GM19467 (cell line): ENCODE measurements at regions not wholly inside any gene's neighbourhood (a gene's known extent, or its start where the extent isn't known, plus 50 kb on each side); places are given as distances from the start of the nearest gene placed in this dataset.
"Not testable (repeated sequence)": the region's sequence is repeated elsewhere in the genome, so short reads cannot be mapped to it uniquely, and the experiment has no call there.

Experiments used
- ATAC-seq: cut with Tn5 transposase; IDR thresholded peaks from one replicate; pipeline ENCODE4 v1.9.1; 2021; ENCODE audit warnings: mild to moderate bottlenecking, moderate library complexity; ENCODE audit not compliant: unreplicated experiment

GRCh38 chr5:57727591-57727990 lies 245.0 kb upstream of the ACTBL2 start:
- ATAC-seq, result no peak

GRCh38 chr5:57725658-57726504 lies 243.3 kb upstream of the ACTBL2 start:
- no peak for ATAC-seq

- no peak for ATAC-seq
Measured at GRCh38 chr5:57724836-57725235, 242.2 kb upstream of the ACTBL2 start.

- no peak for ATAC-seq
Measured at GRCh38 chr5:57721226-57721625, 238.6 kb upstream of the ACTBL2 start.

GRCh38 chr5:57720656-57721055 lies 238.0 kb upstream of the ACTBL2 start:
- ATAC-seq, result no peak

GRCh38 chr5:57719216-57719615 lies 236.6 kb upstream of the ACTBL2 start:
- ATAC-seq, result no peak

GRCh38 chr5:57718155-57718554 lies 235.5 kb upstream of the ACTBL2 start:
- ATAC-seq, result no peak

GRCh38 chr5:57717555-57717954 lies 234.9 kb upstream of the ACTBL2 start:
- ATAC-seq, result no peak

GRCh38 chr5:57716661-57717060 lies 234.1 kb upstream of the ACTBL2 start:
- no peak for ATAC-seq

GRCh38 chr5:57715296-57715695 lies 232.7 kb upstream of the ACTBL2 start:
- no peak for ATAC-seq

GRCh38 chr5:57713535-57713934 lies 230.9 kb upstream of the ACTBL2 start:
- ATAC-seq, result not testable (repeated sequence)

GRCh38 chr5:57711946-57712345 lies 229.3 kb upstream of the ACTBL2 start:
- no peak for ATAC-seq

GRCh38 chr5:57711471-57711870 lies 228.9 kb upstream of the ACTBL2 start:
- ATAC-seq, result no peak

- ATAC-seq, result no peak
Measured at GRCh38 chr5:57710126-57710525, 227.5 kb upstream of the ACTBL2 start.

GRCh38 chr5:57705769-57706168 lies 223.2 kb upstream of the ACTBL2 start:
- no peak for ATAC-seq

- ATAC-seq, result no peak
Measured at GRCh38 chr5:57703721-57704120, 221.1 kb upstream of the ACTBL2 start.

GRCh38 chr5:57700484-57700883 lies 217.9 kb upstream of the ACTBL2 start:
- no peak for ATAC-seq

- no peak for ATAC-seq
Measured at GRCh38 chr5:57700072-57700471, 217.5 kb upstream of the ACTBL2 start.

- no peak for ATAC-seq
Measured at GRCh38 chr5:57698802-57699201, 216.2 kb upstream of the ACTBL2 start.

GRCh38 chr5:57698086-57698485 lies 215.5 kb upstream of the ACTBL2 start:
- no peak for ATAC-seq

GRCh38 chr5:57696825-57697570 lies 214.4 kb upstream of the ACTBL2 start:
- ATAC-seq, result no peak

GRCh38 chr5:57696389-57696769 lies 213.8 kb upstream of the ACTBL2 start:
- ATAC-seq, result no peak
